ENCODE measurements at regions not wholly inside any gene's neighbourhood (a gene's known extent, or its start where the extent isn't known, plus 50 kb on each side); places are given as distances from the start of the nearest gene placed in this dataset.

DNA sequence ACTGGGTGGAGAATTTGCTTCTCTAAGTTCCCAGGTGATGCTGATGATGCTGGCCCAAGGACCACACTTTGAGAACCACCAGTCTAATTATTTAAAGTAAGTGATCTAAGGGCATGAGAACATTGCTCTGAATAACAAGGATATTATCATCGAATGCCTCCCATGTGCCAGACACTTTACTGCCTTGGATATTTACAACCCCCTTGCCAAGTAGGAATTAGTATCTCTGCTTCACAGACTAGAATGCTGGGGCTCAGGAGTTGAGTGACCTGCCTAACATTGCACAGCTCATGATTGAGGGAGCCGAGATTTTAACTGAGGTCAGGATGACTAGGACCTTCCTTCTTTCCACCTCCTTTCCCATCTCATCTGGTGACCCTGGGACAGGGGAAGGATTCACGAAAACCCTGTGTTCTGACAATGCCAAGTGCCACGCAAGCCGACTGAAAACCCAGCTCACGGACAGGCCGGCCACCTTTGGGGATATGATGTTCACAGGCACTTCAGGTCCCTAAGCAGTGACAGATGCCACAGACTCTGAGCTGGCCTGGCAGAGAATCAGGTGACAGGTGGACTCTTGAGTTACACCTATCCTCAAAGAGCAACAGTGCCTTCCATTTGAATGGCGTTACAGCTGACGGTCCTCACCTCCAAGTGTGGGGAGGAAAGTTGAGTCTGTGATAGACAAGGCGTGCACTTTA, 230.7 kb downstream of the TOMM20 start:
- 88 to 90% methylated on average over 10 of the region's 10 CpGs for WGBS, 2 donors
- DNase-seq (ENCODE audit: low spot score in 2 of 2), result no peak
- intact Hi-C loops (cut with DNase I; ENCODE audit: low total_unique reads), result no loop called here
- TF ChIP-seq, protein P1, sequence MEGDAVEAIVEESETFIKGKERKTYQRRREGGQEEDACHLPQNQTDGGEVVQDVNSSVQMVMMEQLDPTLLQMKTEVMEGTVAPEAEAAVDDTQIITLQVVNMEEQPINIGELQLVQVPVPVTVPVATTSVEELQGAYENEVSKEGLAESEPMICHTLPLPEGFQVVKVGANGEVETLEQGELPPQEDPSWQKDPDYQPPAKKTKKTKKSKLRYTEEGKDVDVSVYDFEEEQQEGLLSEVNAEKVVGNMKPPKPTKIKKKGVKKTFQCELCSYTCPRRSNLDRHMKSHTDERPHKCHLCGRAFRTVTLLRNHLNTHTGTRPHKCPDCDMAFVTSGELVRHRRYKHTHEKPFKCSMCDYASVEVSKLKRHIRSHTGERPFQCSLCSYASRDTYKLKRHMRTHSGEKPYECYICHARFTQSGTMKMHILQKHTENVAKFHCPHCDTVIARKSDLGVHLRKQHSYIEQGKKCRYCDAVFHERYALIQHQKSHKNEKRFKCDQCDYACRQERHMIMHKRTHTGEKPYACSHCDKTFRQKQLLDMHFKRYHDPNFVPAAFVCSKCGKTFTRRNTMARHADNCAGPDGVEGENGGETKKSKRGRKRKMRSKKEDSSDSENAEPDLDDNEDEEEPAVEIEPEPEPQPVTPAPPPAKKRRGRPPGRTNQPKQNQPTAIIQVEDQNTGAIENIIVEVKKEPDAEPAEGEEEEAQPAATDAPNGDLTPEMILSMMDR (IDR thresholded peaks at IDR 0.05), result no peak
- TF ChIP-seq POLR2A (IDR thresholded peaks at IDR 0.05), result no peak
- no peak overlapping the region for H3K4me3 ChIP-seq (ENCODE audit: low read depth, poor library complexity, severe bottlenecking)

- intact Hi-C loops (cut with DNase I; ENCODE audit: low total_unique reads), result no loop called here
- no peak for TF ChIP-seq POLR2A (IDR thresholded peaks at IDR 0.05)
- TF ChIP-seq, protein P1 (IDR thresholded peaks at IDR 0.05), result no peak
- WGBS, 2 donors, result 34 to 37% methylated on average over 4 of the region's 4 CpGs
- no peak for DNase-seq (ENCODE audit: low spot score in 2 of 2)
- no peak overlapping the region for H3K4me3 ChIP-seq (ENCODE audit: low read depth, poor library complexity, severe bottlenecking)
These were observed 231.3 kb downstream of the TOMM20 start for GRCh38 chr1:234897390-234897749.

GRCh38 chr1:234896477-234897389, 231.9 kb downstream of the TOMM20 start:
- intact Hi-C loops (cut with DNase I; ENCODE audit: low total_unique reads), result no loop called here
- no peak for DNase-seq (ENCODE audit: low spot score in 2 of 2)
- TF ChIP-seq POLR2A (IDR thresholded peaks at IDR 0.05), result no peak
- TF ChIP-seq, protein P1 (IDR thresholded peaks at IDR 0.05), result no peak
- H3K4me3 ChIP-seq (ENCODE audit: low read depth, poor library complexity, severe bottlenecking), result no peak overlapping the region
- 88 to 91% methylated on average over 15 of the region's 15 CpGs for WGBS, 2 donors

DNA sequence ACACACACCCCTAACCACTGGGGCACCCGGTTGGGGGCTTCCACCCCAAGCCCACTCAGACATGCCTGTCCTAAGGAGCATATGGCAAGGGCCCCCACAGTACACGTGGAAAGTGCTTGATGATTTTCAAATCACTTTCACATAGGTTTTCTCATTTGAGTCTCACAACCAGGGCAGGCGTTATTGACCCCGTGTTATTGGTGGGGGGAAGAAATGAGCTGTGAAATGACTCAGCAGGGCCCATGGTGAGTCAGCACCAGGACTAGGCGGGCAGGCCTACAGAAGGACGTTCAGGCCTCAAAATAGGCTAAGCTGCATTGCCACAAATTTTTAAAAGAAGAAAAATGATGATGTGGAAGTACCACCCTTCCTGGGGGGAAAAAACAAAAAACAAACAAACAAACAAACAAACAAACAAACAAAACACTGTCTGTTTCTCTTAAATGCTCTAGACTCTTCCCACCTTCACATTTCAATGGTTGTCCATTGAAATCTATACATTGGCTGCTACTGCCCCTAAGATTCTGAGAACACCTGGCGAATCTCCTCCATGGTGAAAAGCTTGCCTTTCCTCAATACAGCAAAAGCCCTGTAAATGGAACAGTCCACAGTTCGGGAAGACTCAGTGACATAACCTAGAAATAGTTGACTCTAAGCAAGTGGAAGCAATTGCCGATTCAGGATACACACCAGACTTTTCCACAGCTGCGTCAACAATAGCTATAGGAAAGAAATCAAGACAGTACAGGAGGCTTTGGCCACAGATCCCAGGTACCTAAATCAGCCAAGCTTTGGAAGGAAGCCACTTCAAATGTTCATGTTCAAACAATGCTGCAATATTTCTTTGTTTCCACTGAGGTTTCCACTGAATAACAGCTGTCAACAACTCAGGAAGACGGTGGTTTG, 234.7 kb downstream of the TOMM20 start:
- intact Hi-C loops (cut with DNase I; ENCODE audit: low total_unique reads), result no loop called here
- H3K4me3 ChIP-seq (ENCODE audit: low read depth, poor library complexity, severe bottlenecking), result no peak overlapping the region
- no peak for DNase-seq (ENCODE audit: low spot score in 2 of 2)
- TF ChIP-seq POLR2A (IDR thresholded peaks at IDR 0.05), result no peak
- TF ChIP-seq, protein P1 (IDR thresholded peaks at IDR 0.05), result no peak
- WGBS, 2 donors, result 50 to 59% methylated on average over 11 of the region's 11 CpGs

DNA sequence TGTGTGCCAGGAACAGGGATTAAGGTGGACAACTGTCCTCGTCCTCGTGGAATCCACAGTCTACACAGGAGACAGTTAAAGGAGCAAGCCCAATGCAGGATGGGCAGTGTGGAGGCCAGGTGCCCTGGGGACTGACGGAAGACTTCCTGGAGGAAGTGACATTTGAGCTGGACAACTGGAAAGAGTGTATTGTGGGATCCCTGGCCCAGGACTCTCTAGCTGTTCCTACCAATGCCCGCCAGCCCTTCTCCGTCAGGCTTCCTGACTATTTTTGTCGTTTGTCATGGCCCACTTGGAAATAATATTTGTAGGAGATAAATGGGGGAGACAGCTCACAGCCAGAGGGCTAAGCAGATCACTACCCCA, 235.3 kb downstream of the TOMM20 start:
- WGBS, 2 donors, result 90 to 91% methylated on average over 6 of the region's 6 CpGs
- H3K4me3 ChIP-seq (ENCODE audit: low read depth, poor library complexity, severe bottlenecking), result no peak overlapping the region
- TF ChIP-seq, protein P1 (IDR thresholded peaks at IDR 0.05), result no peak
- TF ChIP-seq POLR2A (IDR thresholded peaks at IDR 0.05), result no peak
- DNase-seq (ENCODE audit: low spot score in 2 of 2), result no peak
- intact Hi-C loops (cut with DNase I; ENCODE audit: low total_unique reads), result no loop called here
